ENCODE measurements at regions not wholly inside any gene's neighbourhood (a gene's known extent, or its start where the extent isn't known, plus 50 kb on each side); places are given as distances from the start of the nearest gene placed in this dataset.

- TF ChIP-seq SIN3A (IDR thresholded peaks at IDR 0.05; ENCODE audit: borderline replicate concordance, insufficient read depth, low read length) (no peak), TAF1 (IDR thresholded peaks at IDR 0.05; ENCODE audit: borderline replicate concordance, insufficient read depth, low read length) (no peak), REST (IDR thresholded peaks at IDR 0.05; ENCODE audit: insufficient read depth in 1 of 2, low read depth in 2 of 2, low read length in 2 of 2) (no peak), FOXP2 (optimal IDR thresholded peaks at IDR 0.05; ENCODE audit: borderline replicate concordance, extremely low read depth, extremely low read length, insufficient read depth) (no peak), POLR2AphosphoS5 (IDR thresholded peaks at IDR 0.05; ENCODE audit: low read depth, low read length) (no peak)
Observed at GRCh38 chr10:78253063-78253853, 219.6 kb downstream of the RPS24 start.

GRCh38 chr10:78254013-78254412, 220.3 kb downstream of the RPS24 start:
- TF ChIP-seq TAF1 (IDR thresholded peaks at IDR 0.05; ENCODE audit: borderline replicate concordance, insufficient read depth, low read length) (no peak), POLR2AphosphoS5 (IDR thresholded peaks at IDR 0.05; ENCODE audit: low read depth, low read length) (no peak)

- TF ChIP-seq TAF1 (IDR thresholded peaks at IDR 0.05; ENCODE audit: borderline replicate concordance, insufficient read depth, low read length) (no peak), REST (IDR thresholded peaks at IDR 0.05; ENCODE audit: insufficient read depth in 1 of 2, low read depth in 2 of 2, low read length in 2 of 2) (no peak), SIN3A (IDR thresholded peaks at IDR 0.05; ENCODE audit: borderline replicate concordance, insufficient read depth, low read length) (no peak), POLR2AphosphoS5 (IDR thresholded peaks at IDR 0.05; ENCODE audit: low read depth, low read length) (no peak), FOXP2 (optimal IDR thresholded peaks at IDR 0.05; ENCODE audit: borderline replicate concordance, extremely low read depth, extremely low read length, insufficient read depth) (no peak)
Observed at GRCh38 chr10:78255214-78255613, 221.6 kb downstream of the RPS24 start.

- TF ChIP-seq SIN3A (IDR thresholded peaks at IDR 0.05; ENCODE audit: borderline replicate concordance, insufficient read depth, low read length) (no peak), POLR2AphosphoS5 (IDR thresholded peaks at IDR 0.05; ENCODE audit: low read depth, low read length) (no peak), FOXP2 (optimal IDR thresholded peaks at IDR 0.05; ENCODE audit: borderline replicate concordance, extremely low read depth, extremely low read length, insufficient read depth) (no peak), REST (IDR thresholded peaks at IDR 0.05; ENCODE audit: insufficient read depth in 1 of 2, low read depth in 2 of 2, low read length in 2 of 2) (no peak), TAF1 (IDR thresholded peaks at IDR 0.05; ENCODE audit: borderline replicate concordance, insufficient read depth, low read length) (no peak)
Observed at GRCh38 chr10:78255796-78256638, 222.4 kb downstream of the RPS24 start.

GRCh38 chr10:78258323-78259030, 224.8 kb downstream of the RPS24 start:
- TF ChIP-seq SIN3A (IDR thresholded peaks at IDR 0.05; ENCODE audit: borderline replicate concordance, insufficient read depth, low read length) (no peak), FOXP2 (optimal IDR thresholded peaks at IDR 0.05; ENCODE audit: borderline replicate concordance, extremely low read depth, extremely low read length, insufficient read depth) (no peak), REST (IDR thresholded peaks at IDR 0.05; ENCODE audit: insufficient read depth in 1 of 2, low read depth in 2 of 2, low read length in 2 of 2) (no peak), POLR2AphosphoS5 (IDR thresholded peaks at IDR 0.05; ENCODE audit: low read depth, low read length) (no peak), TAF1 (IDR thresholded peaks at IDR 0.05; ENCODE audit: borderline replicate concordance, insufficient read depth, low read length) (no peak)
